NCI-H2227 (cell line): ENCODE measurements at regions not wholly inside any gene's neighbourhood (a gene's known extent, or its start where the extent isn't known, plus 50 kb on each side); places are given as distances from the start of the nearest gene placed in this dataset.
"Not testable (repeated sequence)": the region's sequence is repeated elsewhere in the genome, so short reads cannot be mapped to it uniquely, and the experiment has no call there.

ENCODE experiments used
- DNase-seq: peaks from one replicate; lab custom pipeline; 2025; ENCODE audit not compliant: unreplicated experiment; lab: John Stamatoyannopoulos, UW

- no peak for DNase-seq
Observed at GRCh38 chr2:41142478-41142877, 690.6 kb upstream of the SLC8A1 start.

DNA sequence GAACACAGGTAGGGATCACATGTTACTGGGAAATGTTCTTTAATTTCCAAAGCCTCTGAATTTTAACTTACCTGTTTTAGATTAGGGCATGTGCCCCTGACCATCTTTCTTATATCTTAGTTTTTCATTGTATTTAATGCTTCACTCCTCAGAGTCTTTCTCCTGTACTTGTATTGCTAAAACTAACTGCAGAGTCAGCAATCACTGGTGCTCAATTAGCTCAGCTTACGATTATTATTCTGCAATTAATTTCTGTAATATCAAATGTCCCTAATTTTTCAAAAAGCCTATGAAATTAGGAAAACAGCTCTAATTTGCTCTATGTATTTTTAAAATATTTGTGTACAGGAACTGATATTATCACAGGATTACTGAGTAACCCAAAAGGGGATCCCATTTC is 693.2 kb upstream of the SLC8A1 start:
- DNase-seq, result no peak

DNA sequence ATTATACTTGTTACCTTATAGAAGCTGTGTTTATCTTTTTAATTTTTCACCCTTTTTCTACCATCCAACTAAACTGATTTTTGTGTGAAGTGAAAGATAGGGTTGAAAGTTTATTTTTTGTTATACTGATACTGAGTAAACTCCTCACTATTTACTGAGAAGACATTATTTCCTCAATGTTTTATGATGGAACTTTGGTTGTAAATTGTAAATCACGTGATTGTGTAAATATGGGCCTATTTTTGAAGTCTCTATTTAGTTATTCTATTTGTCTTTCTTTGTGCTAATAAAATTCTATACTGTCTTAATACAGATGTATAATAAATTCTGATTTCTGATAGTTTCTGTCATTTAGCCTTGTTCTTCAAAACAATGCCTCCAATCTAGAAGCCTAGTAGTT is 697.2 kb upstream of the SLC8A1 start:
- no peak for DNase-seq

- DNase-seq, result no peak
Observed at GRCh38 chr2:41151746-41152145, 699.9 kb upstream of the SLC8A1 start.

DNA sequence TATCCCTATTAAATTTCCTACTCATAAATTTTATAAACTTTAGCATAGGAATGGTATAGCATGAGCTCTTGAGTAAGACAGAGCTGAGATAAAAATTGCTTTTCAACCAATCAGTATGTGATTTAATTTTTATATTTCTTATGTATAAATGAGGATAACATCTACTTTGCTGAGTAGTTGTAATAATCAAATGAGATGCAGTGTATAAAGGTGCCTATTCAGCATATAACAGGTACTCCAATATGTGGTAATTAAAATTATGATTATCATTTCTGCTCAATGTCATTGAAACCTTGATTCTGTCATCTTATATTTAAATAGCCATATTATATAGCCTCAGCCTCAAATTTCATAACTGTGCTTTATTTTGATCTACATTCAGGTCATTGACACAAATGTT is 700.4 kb upstream of the SLC8A1 start:
- DNase-seq, result no peak

GRCh38 chr2:41160439-41160838 is 708.5 kb upstream of the SLC8A1 start:
- no peak for DNase-seq

GRCh38 chr2:41167014-41167413 is 715.1 kb upstream of the SLC8A1 start:
- no peak for DNase-seq

DNA sequence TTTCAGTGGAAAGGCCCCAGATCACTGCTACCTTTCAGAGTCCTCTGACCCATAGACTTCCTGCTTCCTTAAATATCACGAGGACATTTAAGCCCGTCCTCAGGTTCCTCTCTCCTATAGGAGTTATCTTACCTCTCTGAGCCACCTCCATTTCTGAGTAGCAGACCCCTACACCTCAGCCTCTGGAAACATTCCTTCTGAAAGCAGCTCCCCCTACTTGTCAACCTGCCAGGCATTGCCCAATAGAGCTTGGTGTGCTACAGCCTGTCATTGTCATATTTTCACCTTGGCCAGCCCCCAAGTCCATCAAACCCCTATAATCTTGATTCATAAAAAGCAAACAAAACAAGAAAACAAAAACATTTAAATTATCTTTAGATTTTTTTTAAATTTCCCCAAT is 717.9 kb upstream of the SLC8A1 start:
- DNase-seq, result no peak

GRCh38 chr2:41170589-41170988 is 718.7 kb upstream of the SLC8A1 start:
- no peak for DNase-seq

DNA sequence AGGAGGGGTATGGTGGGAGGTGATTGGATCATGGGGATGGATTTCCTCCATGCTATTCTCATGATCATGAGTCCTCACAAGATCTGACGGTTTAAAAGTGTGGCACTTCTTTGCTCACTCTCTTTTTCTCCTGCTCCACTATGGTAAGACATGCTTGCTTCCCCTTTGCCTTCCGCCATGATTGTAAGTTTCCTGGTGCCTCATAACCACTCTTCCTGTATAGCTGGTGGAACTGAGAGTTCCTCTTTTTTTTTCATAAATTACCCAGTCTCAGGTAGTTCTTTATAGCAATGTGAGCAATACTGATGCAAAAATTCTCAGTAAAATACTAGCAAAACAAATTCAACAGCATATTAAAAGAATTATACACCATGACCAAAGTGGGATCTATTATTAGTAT is 728.5 kb upstream of the SLC8A1 start:
- DNase-seq, result no peak

DNA sequence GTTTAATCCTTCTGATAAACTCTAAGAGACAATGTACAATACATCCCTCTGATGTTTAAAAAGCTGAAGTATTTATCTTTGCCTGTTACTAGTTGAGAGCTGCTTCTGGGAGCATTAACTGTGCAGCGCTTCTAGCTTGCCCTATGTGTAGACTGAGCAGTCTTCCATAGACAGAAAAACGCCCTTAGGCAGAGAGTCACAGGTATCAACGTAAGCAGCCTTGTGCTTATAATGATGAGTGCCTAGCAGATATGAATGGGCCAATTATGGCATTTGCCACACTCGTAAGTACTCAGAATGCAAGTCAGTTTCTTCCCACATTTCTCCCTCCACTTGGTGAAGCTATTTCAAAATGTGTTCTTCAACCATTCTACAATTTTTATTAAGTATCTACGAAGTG is 731.1 kb upstream of the SLC8A1 start:
- DNase-seq, result no peak

DNA sequence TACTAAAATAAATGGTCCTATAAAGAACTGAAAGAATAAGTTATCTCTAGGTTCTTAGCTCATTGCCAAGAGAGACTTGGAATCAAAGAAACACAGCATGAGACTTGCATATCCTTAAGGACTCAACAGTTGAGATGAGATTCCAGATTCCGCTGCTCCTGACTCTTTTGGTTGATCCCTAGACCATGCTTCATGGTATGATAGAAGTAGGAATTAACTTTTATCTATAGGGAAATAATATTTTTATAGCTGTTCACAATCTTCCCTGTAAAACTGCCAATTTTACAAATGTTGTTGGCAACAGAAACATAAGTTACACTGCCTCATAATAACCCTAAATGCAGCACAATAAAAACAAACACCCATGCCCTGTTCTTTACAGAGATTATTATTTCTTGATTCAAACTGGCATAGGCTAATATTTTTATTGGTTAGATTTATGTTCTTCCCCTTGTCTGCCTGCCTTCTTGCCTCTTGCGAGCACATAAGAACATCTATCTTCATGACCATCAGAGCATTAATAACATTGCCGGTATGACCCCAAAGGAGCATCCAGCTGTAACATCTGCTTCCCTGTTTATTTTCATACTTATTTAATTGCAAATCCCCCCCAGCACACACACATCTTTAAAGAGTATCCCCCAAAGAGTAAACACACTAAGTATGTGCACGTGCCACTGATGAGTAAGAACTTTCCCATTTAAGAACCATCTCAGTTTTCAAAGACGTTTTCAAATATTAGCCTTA is 735.7 kb upstream of the SLC8A1 start:
- DNase-seq, result no peak

DNA sequence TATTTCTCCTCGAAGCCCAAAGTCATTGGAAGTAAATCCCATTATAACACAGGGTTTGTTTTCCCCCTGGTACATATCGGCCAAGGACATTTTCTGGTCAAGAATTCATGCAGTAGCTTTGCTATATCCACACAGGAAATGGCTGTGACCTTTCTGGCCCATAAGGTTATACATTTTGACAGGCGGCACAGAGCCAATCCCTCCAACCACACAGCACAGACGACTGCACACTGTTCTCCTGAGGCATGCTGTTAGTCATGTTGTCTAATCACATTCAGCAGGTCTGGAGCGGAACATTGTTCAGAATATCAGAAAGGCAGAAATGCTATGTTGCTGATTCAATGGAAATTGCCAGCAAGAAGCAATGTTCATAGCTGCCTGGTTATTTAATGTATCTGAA is 742.3 kb upstream of the SLC8A1 start:
- no peak for DNase-seq

- no peak for DNase-seq
Observed at GRCh38 chr2:41197781-41198180, 745.9 kb upstream of the SLC8A1 start.

- peak; percentile 56 for DNase-seq
Observed at GRCh38 chr2:41199334-41199733, 747.4 kb upstream of the SLC8A1 start.

GRCh38 chr2:41204315-41204714 is 752.4 kb upstream of the SLC8A1 start:
- no peak for DNase-seq

GRCh38 chr2:41206004-41206403 is 754.1 kb upstream of the SLC8A1 start:
- DNase-seq, result no peak

DNA sequence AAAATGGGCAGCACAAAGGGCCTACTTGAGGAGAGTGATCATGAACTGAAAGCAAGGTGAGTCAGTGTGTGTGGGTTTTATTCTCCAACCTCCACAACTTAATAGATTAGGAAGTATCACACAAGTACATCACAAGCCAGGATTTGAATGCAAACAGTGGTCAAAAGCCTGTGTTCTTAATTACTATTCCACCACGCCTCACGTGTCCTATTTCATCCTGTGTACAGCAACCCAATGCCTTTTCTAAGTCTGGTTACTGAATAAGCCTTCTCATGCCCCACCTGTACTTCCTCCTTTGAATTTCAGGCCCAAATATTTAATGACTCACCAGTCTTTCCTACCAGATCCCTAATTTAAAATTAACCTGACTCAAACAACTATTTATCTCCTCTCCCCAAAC is 755.7 kb upstream of the SLC8A1 start:
- DNase-seq, result no peak

GRCh38 chr2:41210030-41210429 is 758.1 kb upstream of the SLC8A1 start:
- not testable (repeated sequence) for DNase-seq

DNA sequence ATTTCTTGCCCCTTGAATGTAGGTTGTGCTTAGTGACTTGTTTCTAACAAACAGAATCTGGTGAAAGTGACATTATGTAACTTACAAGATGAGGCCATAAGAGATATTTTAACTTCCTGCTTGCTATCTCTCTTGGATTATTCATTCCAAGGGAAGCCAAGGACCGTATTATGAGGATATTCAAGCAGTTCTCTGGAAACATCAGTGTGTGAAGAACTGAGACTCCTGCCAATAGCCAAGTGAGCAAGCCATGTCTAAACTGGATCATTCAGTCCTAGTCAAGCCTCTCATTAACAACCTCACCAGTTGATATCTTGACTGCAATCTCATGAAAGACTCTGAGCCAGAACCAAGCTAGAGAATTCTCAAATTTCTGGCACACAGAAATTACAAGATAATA is 765.1 kb upstream of the SLC8A1 start:
- DNase-seq, result no peak

GRCh38 chr2:41222593-41222992 is 770.7 kb upstream of the SLC8A1 start:
- DNase-seq, result no peak

GRCh38 chr2:41234093-41234492 is 782.2 kb upstream of the SLC8A1 start:
- no peak for DNase-seq

DNA sequence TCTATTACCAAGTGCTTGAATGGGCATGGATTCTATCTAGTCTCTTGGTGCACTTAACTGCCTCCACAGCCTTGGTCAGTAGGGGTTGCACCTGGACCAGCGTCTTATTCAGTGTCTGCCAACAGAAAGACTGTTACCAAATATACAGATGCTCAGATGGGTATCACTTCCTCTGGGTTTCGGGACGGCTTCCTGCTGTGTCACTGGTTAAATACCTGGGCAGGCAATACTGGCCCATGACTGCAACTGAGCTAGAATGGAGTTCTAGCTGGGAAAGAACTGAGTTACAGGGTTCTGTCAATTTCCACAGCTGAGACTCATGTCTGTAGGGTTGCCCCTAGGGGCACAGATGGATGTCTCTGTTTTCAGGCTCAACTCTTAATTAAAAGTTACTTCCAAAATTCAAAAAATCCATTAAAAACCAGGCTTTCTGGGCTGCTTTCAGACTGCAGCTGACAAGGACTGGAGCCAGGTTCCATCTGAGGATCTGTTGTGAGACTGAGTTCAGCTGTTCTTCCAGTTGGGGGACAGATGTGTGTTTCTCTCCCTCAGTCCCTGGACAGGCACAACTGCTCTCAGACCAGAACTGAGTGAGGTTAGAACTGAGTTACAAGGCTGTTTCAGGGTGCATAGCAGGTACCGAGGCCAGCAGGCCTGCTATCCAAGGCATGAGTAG is 789.6 kb upstream of the SLC8A1 start:
- DNase-seq, result no peak
